GM19324 (cell line): ENCODE measurements at regions not wholly inside any gene's neighbourhood (a gene's known extent, or its start where the extent isn't known, plus 50 kb on each side); places are given as distances from the start of the nearest gene placed in this dataset.

ENCODE experiments used
- ATAC-seq: cut with Tn5 transposase; IDR thresholded peaks from one replicate; pipeline ENCODE4 v1.9.1; 2021; ENCODE audit warnings: mild to moderate bottlenecking, moderate library complexity; ENCODE audit not compliant: unreplicated experiment, low FRiP score

- no peak for ATAC-seq
Observed at GRCh38 chr1:175865041-175865766, 121.8 kb upstream of the TNR start.

GRCh38 chr1:175864625-175865024 is 121.2 kb upstream of the TNR start:
- no peak for ATAC-seq

GRCh38 chr1:175864183-175864582 is 120.8 kb upstream of the TNR start:
- ATAC-seq = no peak

GRCh38 chr1:175863299-175864050 is 120.1 kb upstream of the TNR start:
- ATAC-seq = no peak

GRCh38 chr1:175862408-175862807 is 119.0 kb upstream of the TNR start:
- no peak for ATAC-seq

GRCh38 chr1:175861626-175862367 is 118.4 kb upstream of the TNR start:
- ATAC-seq = no peak

- no peak for ATAC-seq
Observed at GRCh38 chr1:175857756-175858155, 114.4 kb upstream of the TNR start.

GRCh38 chr1:175853681-175854080 is 110.3 kb upstream of the TNR start:
- no peak for ATAC-seq

- ATAC-seq = no peak
Observed at GRCh38 chr1:175851749-175852148, 108.4 kb upstream of the TNR start.

GRCh38 chr1:175848329-175848728 is 104.9 kb upstream of the TNR start:
- no peak for ATAC-seq

GRCh38 chr1:175845985-175846384 is 102.6 kb upstream of the TNR start:
- no peak for ATAC-seq

GRCh38 chr1:175845338-175845737 is 101.9 kb upstream of the TNR start:
- no peak for ATAC-seq

GRCh38 chr1:175844877-175845276 is 101.5 kb upstream of the TNR start:
- ATAC-seq = no peak

GRCh38 chr1:175842550-175842949 is 99.2 kb upstream of the TNR start:
- ATAC-seq = no peak

- ATAC-seq = no peak
Observed at GRCh38 chr1:175841738-175842187, 98.4 kb upstream of the TNR start.

- no peak for ATAC-seq
Observed at GRCh38 chr1:175840787-175841186, 97.4 kb upstream of the TNR start.

- no peak for ATAC-seq
Observed at GRCh38 chr1:175839779-175840669, 96.6 kb upstream of the TNR start.

GRCh38 chr1:175834597-175834996 is 91.2 kb upstream of the TNR start:
- ATAC-seq = no peak

- ATAC-seq = no peak
Observed at GRCh38 chr1:175833951-175834350, 90.6 kb upstream of the TNR start.

GRCh38 chr1:175833502-175833901 is 90.1 kb upstream of the TNR start:
- ATAC-seq = no peak
